Kidney (tissue), 13 donors: ENCODE measurements at regions not wholly inside any gene's neighbourhood (a gene's known extent, or its start where the extent isn't known, plus 50 kb on each side); places are given as distances from the start of the nearest gene placed in this dataset.

Experiments used
- DNase-seq, 5 donors: peaks; one replicate each; pipeline ENCODE4 v3.0.0-alpha.2; 2013 to 2020
- FAIRE-seq: peaks from 2 replicates; lab custom pipeline; 2012; peaks lifted over from hg19 to GRCh38; lab: Jason Lieb, UNC
- H3K27ac ChIP-seq, 2 donors: one replicate each; pipeline ENCODE4 v1.7.0; 2013; ENCODE audit warnings: low read depth in 2 of 2, low read length in 2 of 2, inconsistent platforms in 1 of 2
- H3K27me3 ChIP-seq: one replicate; pipeline ENCODE4 v1.7.1; 2013; ENCODE audit warnings: low read length, inconsistent platforms; ENCODE audit not compliant: control insufficient read depth, insufficient read depth
- H3K36me3 ChIP-seq, 3 donors: one replicate each; pipeline versions ENCODE4 v1.7.0 to v1.7.1; 2013; ENCODE audit warnings: low read length in 3 of 3, control low read depth in 1 of 3, inconsistent platforms in 1 of 3; ENCODE audit not compliant: insufficient read depth in 3 of 3, control insufficient read depth in 2 of 3
- H3K4me1 ChIP-seq, 3 donors: one replicate each; pipeline versions ENCODE4 v1.7.0 to v1.7.1; 2013; ENCODE audit warnings: low read length in 3 of 3, inconsistent platforms in 1 of 3, low read depth in 1 of 3; ENCODE audit not compliant: control insufficient read depth in 2 of 3, insufficient read depth in 2 of 3
- H3K4me3 ChIP-seq, 3 donors: one replicate each; pipeline versions ENCODE4 v1.7.0 to v1.8.1; 2013; ENCODE audit warnings: low read length in 3 of 3, control low read depth in 1 of 3, inconsistent platforms in 1 of 3
- H3K9ac ChIP-seq, 3 donors: one replicate each; pipeline versions ENCODE4 v1.7.0 to v1.7.1; 2013; ENCODE audit warnings: low read length in 3 of 3, control low read depth in 1 of 3, inconsistent platforms in 1 of 3
- H3K9me3 ChIP-seq, 3 donors: one replicate each; pipeline versions ENCODE4 v1.7.0 to v1.7.1; 2013; ENCODE audit warnings: low read length in 3 of 3, control low read depth in 1 of 3, inconsistent platforms in 1 of 3; ENCODE audit not compliant: control insufficient read depth in 2 of 3, insufficient read depth in 1 of 3
- intact Hi-C: fragments of 100-400 bp; cut with DNase I; formaldehyde crosslinking; loops from one replicate; pipeline ENCODE4 v1.11.1; 2022
- TF ChIP-seq, protein P1 (sequence below): IDR thresholded peaks from 3 replicates; pipeline ENCODE4 v1.5.1; 2012; ENCODE audit warnings: mild to moderate bottlenecking, moderate library complexity, borderline replicate concordance; ENCODE audit not compliant: insufficient read depth; ENCODE audit errors: extremely low read depth
- donor health status: control.
- donor health status: control.
- donor health status: control.
- donor health status: control.
- donor health status: control.
- donor health status: DM: yes; HTN: yes; CAD: no.
- donor health status: Normal renal cell carcinoma (clear cell type).

DNA sequence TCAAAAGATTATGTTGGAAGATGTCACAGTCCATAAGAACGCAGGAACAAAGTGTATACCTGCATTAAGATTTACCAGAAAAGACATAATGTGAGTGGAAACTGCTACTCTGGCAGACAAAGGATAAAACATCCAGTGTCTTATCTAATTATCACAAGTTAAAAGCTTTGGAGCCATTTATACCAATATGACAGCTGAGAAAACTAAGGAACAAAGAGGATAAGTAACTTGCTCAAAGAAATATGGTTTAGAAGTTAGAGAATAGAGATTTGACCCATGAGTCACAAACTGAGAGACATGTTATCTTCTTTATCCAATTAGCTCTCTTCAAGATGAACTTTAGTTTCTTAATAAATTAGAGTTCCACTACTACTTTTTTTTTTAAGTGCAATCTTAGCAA, 1473.7 kb downstream of the OTOL1 start:
- H3K4me1 ChIP-seq, result no peaks in the 10 kb centered on the region
- H3K36me3 ChIP-seq, result no peaks in the 10 kb centered on the region
- TF ChIP-seq, protein P1, sequence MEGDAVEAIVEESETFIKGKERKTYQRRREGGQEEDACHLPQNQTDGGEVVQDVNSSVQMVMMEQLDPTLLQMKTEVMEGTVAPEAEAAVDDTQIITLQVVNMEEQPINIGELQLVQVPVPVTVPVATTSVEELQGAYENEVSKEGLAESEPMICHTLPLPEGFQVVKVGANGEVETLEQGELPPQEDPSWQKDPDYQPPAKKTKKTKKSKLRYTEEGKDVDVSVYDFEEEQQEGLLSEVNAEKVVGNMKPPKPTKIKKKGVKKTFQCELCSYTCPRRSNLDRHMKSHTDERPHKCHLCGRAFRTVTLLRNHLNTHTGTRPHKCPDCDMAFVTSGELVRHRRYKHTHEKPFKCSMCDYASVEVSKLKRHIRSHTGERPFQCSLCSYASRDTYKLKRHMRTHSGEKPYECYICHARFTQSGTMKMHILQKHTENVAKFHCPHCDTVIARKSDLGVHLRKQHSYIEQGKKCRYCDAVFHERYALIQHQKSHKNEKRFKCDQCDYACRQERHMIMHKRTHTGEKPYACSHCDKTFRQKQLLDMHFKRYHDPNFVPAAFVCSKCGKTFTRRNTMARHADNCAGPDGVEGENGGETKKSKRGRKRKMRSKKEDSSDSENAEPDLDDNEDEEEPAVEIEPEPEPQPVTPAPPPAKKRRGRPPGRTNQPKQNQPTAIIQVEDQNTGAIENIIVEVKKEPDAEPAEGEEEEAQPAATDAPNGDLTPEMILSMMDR, result no peak
- intact Hi-C loops, result no loop called here
- no peak for FAIRE-seq
- H3K9me3 ChIP-seq, result no peaks in the 10 kb centered on the region
- H3K4me3 ChIP-seq, result no peak overlapping the region
- H3K9ac ChIP-seq, result no peak overlapping the region
- DNase-seq, result no peak
- H3K27me3 ChIP-seq, result no peaks in the 10 kb centered on the region
- no peak overlapping the region for H3K27ac ChIP-seq

DNA sequence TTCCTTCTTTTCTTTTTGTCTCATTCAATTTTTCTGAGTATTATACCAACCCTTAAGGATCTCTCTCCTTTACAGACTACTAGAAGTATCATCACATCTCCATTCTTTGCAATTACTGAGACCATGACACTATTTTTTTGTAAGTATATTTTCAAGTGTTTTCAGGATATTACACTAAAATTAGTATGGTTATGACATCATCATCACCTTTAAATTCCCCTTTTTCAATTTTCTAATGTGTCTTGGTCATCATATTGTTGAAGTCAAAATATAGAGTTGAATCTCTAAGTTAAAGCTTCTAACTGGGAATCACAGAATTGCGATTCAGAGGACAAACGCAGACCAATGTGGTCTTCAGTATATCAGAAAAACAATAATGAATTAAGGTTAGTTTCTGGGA, 1475.1 kb downstream of the OTOL1 start:
- DNase-seq, result no peak
- Histone ChIP-seq H3K27me3 (no peaks in the 10 kb centered on the region), H3K4me3 (no peak overlapping the region), H3K27ac (no peak overlapping the region), H3K9ac (no peak overlapping the region), H3K4me1 (no peaks in the 10 kb centered on the region), H3K9me3 (no peaks in the 10 kb centered on the region), H3K36me3 (no peaks in the 10 kb centered on the region)
- FAIRE-seq, result no peak
- intact Hi-C loops, result no loop called here
- TF ChIP-seq, protein P1, result no peak

DNA sequence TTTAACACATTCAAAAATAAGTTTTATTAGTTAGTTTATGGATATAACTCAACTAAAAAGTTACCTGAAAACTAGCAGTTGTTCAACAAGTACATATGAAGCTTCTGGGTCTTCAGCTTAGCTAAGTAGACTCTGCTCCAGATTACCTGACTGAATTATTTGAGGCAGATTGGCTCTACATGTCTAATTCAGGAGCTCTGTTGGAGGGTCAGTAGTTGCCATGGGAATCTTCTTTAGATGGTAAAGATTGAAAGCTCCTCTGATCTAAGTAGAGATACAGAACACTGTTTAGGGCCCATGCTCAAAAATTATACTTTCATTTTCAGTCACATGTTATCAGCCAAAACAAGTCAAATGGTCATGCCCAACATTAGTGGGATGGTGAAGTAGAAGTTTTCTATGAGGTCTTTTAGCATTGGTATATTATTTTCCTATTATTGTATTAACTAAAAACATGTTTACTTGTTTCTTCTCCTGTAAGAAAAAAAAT, 1476.9 kb downstream of the OTOL1 start:
- H3K36me3 ChIP-seq, result no peaks in the 10 kb centered on the region
- FAIRE-seq (no peak), DNase-seq (no peak)
- H3K9ac ChIP-seq, result no peak overlapping the region
- TF ChIP-seq, protein P1, result no peak
- H3K4me3 ChIP-seq, result no peak overlapping the region
- H3K9me3 ChIP-seq, result no peaks in the 10 kb centered on the region
- H3K27me3 ChIP-seq, result no peaks in the 10 kb centered on the region
- intact Hi-C loops, result no loop called here
- no peak overlapping the region for H3K27ac ChIP-seq
- H3K4me1 ChIP-seq, result no peaks in the 10 kb centered on the region

DNA sequence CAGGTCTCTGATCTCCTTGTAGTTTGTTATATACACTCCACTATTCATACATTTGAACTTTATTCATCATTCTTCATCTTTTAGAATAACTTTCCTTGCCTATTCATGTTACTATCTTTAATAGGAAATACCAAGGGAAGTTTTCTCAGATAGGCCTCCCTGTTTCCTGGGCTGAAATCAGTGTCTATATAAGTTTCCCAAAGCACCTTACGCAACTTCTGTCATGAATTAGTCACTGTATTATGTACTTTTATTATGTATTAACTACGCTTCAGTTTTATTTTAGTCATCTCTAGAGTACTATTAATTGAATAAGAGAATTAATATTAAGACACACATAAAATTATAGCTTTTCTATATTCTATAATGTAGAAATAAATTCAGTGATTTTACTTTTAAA, 1481.5 kb downstream of the OTOL1 start:
- no peaks in the 10 kb centered on the region for H3K4me1 ChIP-seq
- intact Hi-C loops, result no loop called here
- DNase-seq, result no peak

More for the DNA sequence above, 1481.5 kb downstream of the OTOL1 start:
- TF ChIP-seq, protein P1, result no peak
- H3K36me3 ChIP-seq, result no peaks in the 10 kb centered on the region
- no peaks in the 10 kb centered on the region for H3K27me3 ChIP-seq
- no peak overlapping the region for H3K9ac ChIP-seq
- no peaks in the 10 kb centered on the region for H3K9me3 ChIP-seq
- no peak for FAIRE-seq
- H3K4me3 ChIP-seq, result no peak overlapping the region
- H3K27ac ChIP-seq, result no peak overlapping the region
